MM.1S (cell line): ENCODE measurements at regions not wholly inside any gene's neighbourhood (a gene's known extent, or its start where the extent isn't known, plus 50 kb on each side); places are given as distances from the start of the nearest gene placed in this dataset.

ENCODE experiments used
- DNase-seq: peaks from one replicate; pipeline ENCODE4 v3.0.0-alpha.2; 2015
- H2AFZ ChIP-seq: fragments of 300-600 bp; sonication (generic); 2 replicates; pipeline ENCODE4 v1.6.0; 2016; ENCODE audit warnings: antibody characterized with exemption, low read length
- H3F3A ChIP-seq: fragments of 300-600 bp; sonication (generic); 2 replicates; pipeline ENCODE4 v1.6.1; 2016; ENCODE audit warnings: mild to moderate bottlenecking, antibody characterized with exemption, low read length, moderate library complexity, mixed read lengths; ENCODE audit not compliant: insufficient read depth
- H3K27ac ChIP-seq: fragments of 300-600 bp; sonication (generic); 2 replicates; pipeline ENCODE4 v1.5.1; 2016; ENCODE audit warnings: mild to moderate bottlenecking, low read length
- H3K27me3 ChIP-seq: fragments of 300-600 bp; sonication (generic); replicated peaks from 2 replicates; pipeline ENCODE4 v1.6.0; 2016; ENCODE audit warnings: low read length; ENCODE audit not compliant: insufficient read depth
- H3K36me3 ChIP-seq: fragments of 300-600 bp; sonication (generic); replicated peaks from 2 replicates; pipeline ENCODE4 v1.6.1; 2016; ENCODE audit warnings: mild to moderate bottlenecking, low read length, mixed read lengths; ENCODE audit not compliant: insufficient read depth
- H3K4me1 ChIP-seq: fragments of 300-600 bp; sonication (generic); 2 replicates; pipeline ENCODE4 v1.6.1; 2016; ENCODE audit warnings: low read length, mixed read lengths
- H3K4me2 ChIP-seq: fragments of 300-600 bp; sonication (generic); 2 replicates; pipeline ENCODE4 v1.6.0; 2016; ENCODE audit warnings: low read depth, low read length
- H3K4me3 ChIP-seq: fragments of 300-600 bp; sonication (generic); 2 replicates; pipeline ENCODE4 v1.5.1; 2016; ENCODE audit warnings: low read length, mixed read lengths
- H3K79me2 ChIP-seq: fragments of 300-600 bp; sonication (generic); 2 replicates; pipeline ENCODE4 v1.6.1; 2016; ENCODE audit warnings: mixed run types, low read length, mixed read lengths
- H3K9ac ChIP-seq: fragments of 300-600 bp; sonication (generic); 2 replicates; pipeline ENCODE4 v1.6.1; 2016; ENCODE audit warnings: low read length, mixed read lengths
- H3K9me2 ChIP-seq: fragments of 300-600 bp; sonication (generic); replicated peaks from 2 replicates; pipeline ENCODE4 v1.6.1; 2016; ENCODE audit warnings: mild to moderate bottlenecking, low read length, mixed read lengths; ENCODE audit not compliant: insufficient read depth
- H3K9me3 ChIP-seq: fragments of 300-600 bp; sonication (generic); replicated peaks from 2 replicates; pipeline ENCODE4 v1.6.1; 2016; ENCODE audit warnings: mild to moderate bottlenecking, low read length, mixed read lengths; ENCODE audit not compliant: insufficient read depth
- H4K20me1 ChIP-seq: fragments of 300-600 bp; sonication (generic); 2 replicates; pipeline ENCODE4 v1.6.1; 2016; ENCODE audit warnings: mild to moderate bottlenecking, low read length, moderate library complexity, mixed read lengths; ENCODE audit not compliant: insufficient read depth
- CTCF ChIP-seq: fragments of 300-600 bp; sonication (generic); IDR thresholded peaks from 2 replicates; pipeline ENCODE4 v1.5.1; 2016; ENCODE audit warnings: antibody characterized with exemption, low read length, mixed read lengths
- EZH2 ChIP-seq: fragments of 300-600 bp; sonication (generic); optimal IDR thresholded peaks from 2 replicates; pipeline ENCODE3; 2017; ENCODE audit warnings: low read depth, mild to moderate bottlenecking, antibody characterized with exemption, low read length, mixed read lengths
- EZH2phosphoT487 ChIP-seq: fragments of 300-600 bp; sonication (generic); IDR thresholded peaks from 2 replicates; pipeline ENCODE4 v1.6.1; 2018; ENCODE audit warnings: antibody characterized with exemption, low read length

- H3K4me1 ChIP-seq: no peaks in the 10 kb centered on the region
- no peaks in the 10 kb centered on the region for H3K36me3 ChIP-seq
- DNase-seq: no peak
- H3K27ac ChIP-seq: no peak overlapping the region
- no peak overlapping the region for H3K9ac ChIP-seq
- H3K27me3 ChIP-seq: no peaks in the 10 kb centered on the region
- no peaks in the 10 kb centered on the region for H3F3A ChIP-seq
- no peak for TF ChIP-seq EZH2phosphoT487
- TF ChIP-seq EZH2: no peak
- TF ChIP-seq CTCF: no peak
- H3K9me2 ChIP-seq: no peaks in the 10 kb centered on the region
- H4K20me1 ChIP-seq: no peaks in the 10 kb centered on the region
- no peaks in the 10 kb centered on the region for H3K9me3 ChIP-seq
- no peak overlapping the region for H2AFZ ChIP-seq
- no peaks in the 10 kb centered on the region for H3K79me2 ChIP-seq
- no peak overlapping the region for H3K4me2 ChIP-seq
- H3K4me3 ChIP-seq: no peak overlapping the region
These were observed 569.9 kb downstream of the EPHA4 start for GRCh38 chr2:221002101-221002685.

GRCh38 chr2:221005338-221005737 is 566.8 kb downstream of the EPHA4 start:
- Histone ChIP-seq H3K27ac (no peak overlapping the region), H3K9ac (no peak overlapping the region), H3K9me3 (no peaks in the 10 kb centered on the region), H3K36me3 (no peaks in the 10 kb centered on the region), H3K4me2 (no peak overlapping the region), H3F3A (no peaks in the 10 kb centered on the region), H3K79me2 (no peaks in the 10 kb centered on the region), H3K4me3 (no peak overlapping the region), H3K27me3 (no peaks in the 10 kb centered on the region), H2AFZ (no peak overlapping the region), H4K20me1 (no peaks in the 10 kb centered on the region), H3K9me2 (no peaks in the 10 kb centered on the region), H3K4me1 (no peaks in the 10 kb centered on the region)
- DNase-seq: no peak
- TF ChIP-seq EZH2phosphoT487 (no peak), EZH2 (no peak), CTCF (no peak)

- Histone ChIP-seq H3K9me2 (no peaks in the 10 kb centered on the region), H3K9ac (no peak overlapping the region), H3K4me3 (no peak overlapping the region), H3K36me3 (no peaks in the 10 kb centered on the region), H3F3A (no peaks in the 10 kb centered on the region), H3K9me3 (no peaks in the 10 kb centered on the region), H2AFZ (no peak overlapping the region), H3K27ac (no peak overlapping the region), H3K4me2 (no peak overlapping the region), H4K20me1 (no peaks in the 10 kb centered on the region), H3K79me2 (no peaks in the 10 kb centered on the region), H3K27me3 (no peaks in the 10 kb centered on the region), H3K4me1 (no peaks in the 10 kb centered on the region)
- TF ChIP-seq EZH2phosphoT487 (no peak), EZH2 (no peak), CTCF (no peak)
- DNase-seq: no peak
These were observed 566.0 kb downstream of the EPHA4 start for GRCh38 chr2:221006084-221006483.
